Loucy (cell line): ENCODE measurements at regions not wholly inside any gene's neighbourhood (a gene's known extent, or its start where the extent isn't known, plus 50 kb on each side); places are given as distances from the start of the nearest gene placed in this dataset.
"Not testable (repeated sequence)": the region's sequence is repeated elsewhere in the genome, so short reads cannot be mapped to it uniquely, and the experiment has no call there.

ENCODE experiments used
- EZH2phosphoT487 ChIP-seq: fragments of 200-600 bp; IDR thresholded peaks from 2 replicates; pipeline ENCODE4 v1.6.1; 2018; ENCODE audit warnings: antibody characterized with exemption, mild to moderate bottlenecking, moderate library complexity, borderline replicate concordance
- TF ChIP-seq, protein P1 (sequence below): fragments of 200-600 bp; sonication (generic); conservative IDR thresholded peaks from 2 replicates; pipeline ENCODE4 v1.5.1; 2014; ENCODE audit warnings: mild to moderate bottlenecking, antibody characterized with exemption, low read length

DNA sequence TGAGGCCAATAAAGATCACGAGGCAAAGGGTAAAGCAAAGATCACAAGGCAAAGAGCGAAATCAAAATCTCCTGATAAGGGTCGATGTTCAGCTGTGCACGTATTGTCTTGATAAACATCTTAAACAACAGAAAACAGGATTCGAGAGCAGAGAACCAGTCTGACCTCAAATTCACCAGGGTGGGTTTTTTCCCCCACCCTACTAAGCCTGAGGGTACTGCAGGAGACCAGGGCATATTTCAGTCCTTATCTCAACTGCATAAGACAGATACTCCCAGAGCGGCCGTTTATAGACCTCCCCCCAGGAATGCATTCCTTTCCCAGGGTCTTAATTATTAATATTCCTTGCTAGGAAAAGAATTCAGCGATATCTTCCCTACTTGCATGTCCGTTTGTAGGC lies 97.5 kb upstream of the C14orf180 start:
- TF ChIP-seq, protein P1, sequence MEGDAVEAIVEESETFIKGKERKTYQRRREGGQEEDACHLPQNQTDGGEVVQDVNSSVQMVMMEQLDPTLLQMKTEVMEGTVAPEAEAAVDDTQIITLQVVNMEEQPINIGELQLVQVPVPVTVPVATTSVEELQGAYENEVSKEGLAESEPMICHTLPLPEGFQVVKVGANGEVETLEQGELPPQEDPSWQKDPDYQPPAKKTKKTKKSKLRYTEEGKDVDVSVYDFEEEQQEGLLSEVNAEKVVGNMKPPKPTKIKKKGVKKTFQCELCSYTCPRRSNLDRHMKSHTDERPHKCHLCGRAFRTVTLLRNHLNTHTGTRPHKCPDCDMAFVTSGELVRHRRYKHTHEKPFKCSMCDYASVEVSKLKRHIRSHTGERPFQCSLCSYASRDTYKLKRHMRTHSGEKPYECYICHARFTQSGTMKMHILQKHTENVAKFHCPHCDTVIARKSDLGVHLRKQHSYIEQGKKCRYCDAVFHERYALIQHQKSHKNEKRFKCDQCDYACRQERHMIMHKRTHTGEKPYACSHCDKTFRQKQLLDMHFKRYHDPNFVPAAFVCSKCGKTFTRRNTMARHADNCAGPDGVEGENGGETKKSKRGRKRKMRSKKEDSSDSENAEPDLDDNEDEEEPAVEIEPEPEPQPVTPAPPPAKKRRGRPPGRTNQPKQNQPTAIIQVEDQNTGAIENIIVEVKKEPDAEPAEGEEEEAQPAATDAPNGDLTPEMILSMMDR = not testable (repeated sequence)
- TF ChIP-seq EZH2phosphoT487 = not testable (repeated sequence)
